Skin of body (tissue), 1 donor: ENCODE measurements at regions not wholly inside any gene's neighbourhood (a gene's known extent, or its start where the extent isn't known, plus 50 kb on each side); places are given as distances from the start of the nearest gene placed in this dataset.

ENCODE experiments used
- DNase-seq: peaks from one replicate; lab custom pipeline; 2025; lab: John Stamatoyannopoulos, UW

DNA sequence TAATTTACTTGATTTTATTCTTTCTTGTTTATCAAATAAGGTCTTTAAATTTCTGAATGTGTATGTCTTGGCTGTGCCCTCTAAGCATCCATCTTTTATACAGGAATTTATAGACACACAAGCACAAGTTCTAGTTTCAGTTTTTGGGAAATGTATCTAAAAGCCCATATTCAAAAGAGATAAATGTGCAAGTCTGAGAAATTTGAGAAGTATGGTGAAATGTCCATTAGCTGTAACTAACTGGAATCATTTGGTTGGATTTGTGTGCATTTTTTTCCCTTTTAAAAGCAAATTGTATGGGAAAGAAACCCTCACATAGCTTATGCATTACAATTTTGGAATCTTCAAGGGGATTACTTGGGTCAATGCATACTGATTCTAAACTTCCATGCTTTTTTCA is 532.0 kb downstream of the KLF5 start:
- no peak for DNase-seq

DNA sequence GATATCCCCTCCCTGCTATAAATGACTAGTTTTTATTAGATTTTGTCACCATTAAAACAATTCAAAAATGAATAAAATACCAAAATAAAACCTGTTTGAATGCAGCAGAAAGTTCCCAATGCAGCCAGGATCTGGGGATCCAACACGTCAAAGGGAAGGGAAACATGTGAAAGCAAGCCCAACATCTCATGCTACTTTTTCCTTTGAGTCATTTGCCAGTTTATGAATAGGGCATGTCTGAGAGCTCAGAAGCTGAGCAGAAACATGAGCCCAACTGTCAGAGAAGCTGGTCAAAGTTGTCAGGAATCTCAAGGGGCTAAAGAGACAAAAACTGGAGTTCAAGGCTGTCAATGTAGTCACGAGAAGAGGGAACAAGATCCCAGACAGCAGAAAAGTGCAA is 526.4 kb downstream of the KLF5 start:
- no peak for DNase-seq

DNA sequence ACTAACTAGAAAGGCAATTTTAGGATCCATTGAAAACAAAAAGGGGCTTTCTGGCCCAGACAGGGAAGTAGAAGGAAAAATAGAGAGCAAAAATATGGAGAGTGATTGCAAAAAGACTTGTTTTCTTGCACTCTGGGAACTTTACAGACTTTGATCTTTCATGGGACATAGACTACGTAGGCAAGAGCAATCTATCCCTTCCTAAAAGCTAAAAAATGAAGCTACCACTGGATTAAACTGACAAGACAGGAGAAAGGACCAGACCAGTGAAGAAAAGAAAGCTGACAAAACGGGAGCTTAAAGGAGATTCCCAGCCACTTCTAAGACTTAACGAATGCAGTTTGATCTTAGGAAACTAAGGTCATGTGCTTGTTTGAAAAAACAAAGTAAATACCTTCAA is 524.5 kb downstream of the KLF5 start:
- no peak for DNase-seq

DNA sequence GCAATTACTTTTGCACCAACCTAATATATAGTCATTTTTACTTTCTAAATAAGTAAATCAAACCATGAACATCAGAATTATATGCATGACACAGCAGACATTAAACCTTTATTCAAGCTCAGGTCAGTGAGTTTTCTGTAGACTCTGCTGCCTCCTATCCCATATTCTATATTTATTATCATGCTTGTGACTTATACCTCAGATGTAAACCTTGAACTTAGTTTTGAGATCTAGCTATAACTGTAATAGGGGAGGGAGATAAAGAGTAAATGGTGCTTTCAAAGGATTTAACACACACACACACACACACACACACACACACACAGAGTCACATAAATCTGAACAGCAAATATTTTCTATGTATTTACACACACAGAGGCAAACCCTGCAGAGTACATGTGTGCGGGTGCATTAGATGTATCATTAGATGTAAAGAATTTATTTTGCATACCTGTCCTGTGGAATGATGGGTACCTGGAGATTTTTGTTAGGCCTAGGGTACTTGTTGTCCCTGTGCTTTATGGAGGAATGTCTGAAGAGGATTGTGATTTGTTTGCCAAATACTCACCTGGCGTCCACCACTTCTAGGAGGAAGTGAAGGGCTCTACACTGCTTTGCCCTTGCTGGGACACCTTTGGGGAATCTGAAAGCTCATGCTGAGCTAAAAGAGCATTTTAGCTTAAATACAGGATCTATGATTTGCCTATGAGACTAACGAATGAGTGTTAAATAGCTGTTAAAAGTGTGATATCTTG is 521.9 kb downstream of the KLF5 start:
- DNase-seq: no peak

DNA sequence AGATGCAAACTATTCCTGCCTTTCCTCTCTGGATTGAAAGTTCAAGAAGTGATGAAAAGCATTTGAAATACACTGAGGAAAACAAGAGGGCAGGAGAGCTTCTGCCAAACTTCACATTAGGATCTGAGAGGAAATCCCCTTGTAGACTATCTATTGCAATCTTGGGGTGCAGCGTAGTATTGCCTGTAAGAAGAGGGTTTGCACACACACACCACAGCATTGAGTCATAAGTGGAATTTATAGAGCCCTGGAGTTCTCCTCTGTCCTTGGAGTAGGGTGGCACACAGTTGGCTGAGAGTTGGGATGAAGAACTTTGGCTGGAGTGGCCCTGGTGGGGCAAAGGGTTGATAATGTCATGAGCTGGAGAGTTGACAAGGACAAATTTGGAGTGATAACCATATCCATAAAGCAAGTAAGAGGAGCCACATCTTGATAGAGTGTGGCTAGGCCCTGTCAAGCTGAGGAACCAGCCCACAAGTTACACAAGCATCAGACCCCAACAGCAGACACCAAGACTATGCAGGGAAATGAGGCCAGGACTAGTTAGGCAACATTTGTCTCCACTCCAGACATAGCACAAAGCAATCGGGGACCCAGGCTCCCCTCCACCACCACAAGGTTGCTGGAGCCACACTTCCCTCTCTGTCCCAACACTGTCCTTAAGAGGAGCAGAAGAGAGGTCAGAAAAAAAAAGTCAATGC is 520.9 kb downstream of the KLF5 start:
- no peak for DNase-seq

DNA sequence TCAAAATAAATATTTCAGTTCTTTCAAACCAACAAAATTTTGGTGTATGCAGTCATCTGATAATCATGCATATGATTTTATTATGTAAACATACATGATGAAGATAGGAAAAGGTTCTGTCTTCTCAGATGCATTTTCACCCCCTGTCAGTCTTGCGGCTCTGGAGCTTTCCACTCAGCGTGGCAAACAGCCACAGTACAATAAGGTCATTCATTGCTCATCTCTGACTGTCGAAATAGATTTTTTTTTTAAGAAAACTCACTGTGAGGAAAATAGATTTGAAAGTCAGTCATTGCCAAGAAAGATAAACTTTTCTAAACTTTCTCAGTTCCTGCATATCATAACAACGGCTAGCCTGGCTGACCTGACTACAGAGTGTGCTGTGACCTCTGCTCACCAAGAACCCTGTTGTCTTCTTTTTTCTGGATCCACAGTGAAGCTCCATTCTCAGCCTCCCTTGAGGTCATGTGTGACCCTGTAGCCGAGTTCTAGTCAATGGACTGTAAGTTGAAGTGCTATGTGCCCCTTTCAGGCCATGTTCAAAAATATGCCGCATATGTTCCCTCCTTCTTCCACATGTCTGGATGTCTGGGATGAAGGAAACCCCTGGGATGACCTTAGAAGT is 519.6 kb downstream of the KLF5 start:
- DNase-seq: no peak

DNA sequence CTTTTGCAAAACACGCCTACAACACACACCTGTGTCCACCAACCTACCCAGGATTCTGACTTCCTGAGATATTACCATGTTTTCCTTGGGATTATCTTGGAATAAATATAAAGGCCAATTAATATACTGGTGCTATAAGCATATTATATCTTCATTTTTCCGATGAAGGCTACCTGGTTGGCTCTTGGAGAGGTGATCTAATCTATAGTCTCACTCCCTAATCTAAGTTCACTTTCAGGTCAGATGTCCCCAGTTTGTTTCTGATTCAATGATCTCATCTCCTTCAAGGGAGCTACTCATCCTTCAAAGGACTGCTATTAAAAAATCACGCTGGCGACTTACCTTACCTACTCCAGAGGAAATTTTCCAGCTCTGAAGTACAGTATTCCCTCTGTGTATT is 517.5 kb downstream of the KLF5 start:
- no peak for DNase-seq

DNA sequence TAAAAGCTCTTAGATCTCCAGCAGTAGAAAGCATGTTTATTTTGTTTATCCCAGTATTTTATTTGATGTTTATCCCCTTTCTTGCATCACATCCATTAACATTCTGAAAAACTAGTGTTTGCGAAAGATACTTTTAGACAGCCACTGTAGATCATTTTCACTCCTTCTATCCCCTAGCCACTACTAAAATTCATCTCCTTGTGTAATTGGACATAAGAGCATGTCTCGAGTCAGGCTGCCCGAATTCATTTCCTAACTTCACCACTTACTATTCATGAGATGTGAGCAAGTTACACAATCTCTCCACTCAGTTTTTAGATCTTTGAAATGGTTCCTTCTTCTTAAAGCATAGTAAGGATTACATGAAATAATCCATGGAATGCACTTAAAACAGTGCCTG is 514.0 kb downstream of the KLF5 start:
- DNase-seq: no peak

DNA sequence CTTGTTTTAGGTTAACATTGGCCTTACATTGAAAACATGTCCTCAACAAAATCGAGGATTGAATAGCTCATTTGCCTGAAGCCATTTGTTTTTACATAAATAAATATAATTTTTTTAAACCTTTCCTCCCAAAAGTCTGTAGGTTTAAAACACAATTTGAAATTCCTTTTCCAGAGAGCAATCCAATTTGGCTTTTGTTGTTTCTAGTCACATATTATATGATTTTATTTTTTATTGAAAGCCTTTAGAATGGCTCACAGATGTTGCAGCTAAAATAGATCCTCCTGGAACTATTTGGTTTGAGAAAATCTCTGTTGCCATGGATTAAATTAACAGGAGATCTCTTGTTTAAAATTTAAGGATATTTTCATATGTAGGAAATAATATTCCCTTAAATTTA is 512.6 kb downstream of the KLF5 start:
- DNase-seq: peak; percentile 38

DNA sequence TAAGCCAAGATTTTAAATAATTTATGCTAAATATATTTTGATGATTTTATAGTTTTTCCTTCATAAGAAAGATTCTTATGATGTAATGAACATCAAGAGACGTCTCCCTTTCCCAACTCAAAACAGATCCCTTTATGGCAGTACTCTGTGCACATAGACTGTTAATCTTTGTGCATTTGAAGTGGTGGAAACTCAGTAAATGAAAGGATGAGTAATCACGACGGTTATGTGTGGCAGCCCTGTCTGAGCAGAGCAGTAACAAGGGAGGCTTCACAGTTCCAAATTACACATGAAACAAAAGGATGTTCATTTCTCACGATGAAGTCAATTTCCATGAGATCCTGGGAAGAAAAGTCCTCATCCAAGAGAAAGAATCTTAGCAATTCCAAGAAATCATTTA is 498.1 kb downstream of the KLF5 start:
- DNase-seq: peak; percentile 36

DNA sequence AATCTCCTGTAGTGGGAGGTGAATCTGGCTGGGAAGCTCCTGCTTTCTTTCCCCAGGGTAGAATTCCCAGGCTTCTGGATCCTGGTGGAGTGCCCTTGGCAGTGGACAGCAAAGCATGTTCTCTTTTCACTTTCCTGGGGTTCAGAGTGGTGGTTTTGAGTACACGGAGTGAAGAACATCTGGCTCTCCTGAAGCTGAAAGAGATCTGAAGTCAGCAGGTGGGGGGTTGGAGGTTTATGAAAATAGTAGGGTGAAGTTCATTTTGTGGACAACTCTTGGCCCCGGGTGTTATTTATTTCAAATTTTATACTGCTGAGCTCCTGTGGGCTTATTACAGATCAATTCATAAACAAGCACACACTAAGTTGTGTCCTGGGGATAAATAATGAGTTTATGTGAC is 497.3 kb downstream of the KLF5 start:
- DNase-seq: no peak

DNA sequence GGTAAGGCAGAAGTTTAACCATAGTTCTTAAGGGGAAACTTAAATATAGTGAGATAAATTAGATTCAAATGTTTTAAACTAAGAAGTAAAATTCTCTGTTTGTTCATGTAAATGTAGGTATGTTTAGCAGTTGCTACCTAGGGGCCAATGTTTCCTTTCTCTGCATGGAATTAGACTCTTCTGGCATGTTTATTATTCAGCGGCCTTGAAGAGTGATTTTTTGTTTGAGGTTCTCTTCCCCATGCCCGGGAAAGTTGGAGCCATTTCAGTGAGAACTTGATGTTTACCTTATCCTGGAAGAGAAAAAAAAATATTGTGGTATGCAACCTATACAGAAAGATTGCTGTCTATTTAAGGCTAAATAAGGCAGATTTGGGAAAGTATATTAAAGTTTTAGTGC is 492.9 kb downstream of the KLF5 start:
- no peak for DNase-seq

DNA sequence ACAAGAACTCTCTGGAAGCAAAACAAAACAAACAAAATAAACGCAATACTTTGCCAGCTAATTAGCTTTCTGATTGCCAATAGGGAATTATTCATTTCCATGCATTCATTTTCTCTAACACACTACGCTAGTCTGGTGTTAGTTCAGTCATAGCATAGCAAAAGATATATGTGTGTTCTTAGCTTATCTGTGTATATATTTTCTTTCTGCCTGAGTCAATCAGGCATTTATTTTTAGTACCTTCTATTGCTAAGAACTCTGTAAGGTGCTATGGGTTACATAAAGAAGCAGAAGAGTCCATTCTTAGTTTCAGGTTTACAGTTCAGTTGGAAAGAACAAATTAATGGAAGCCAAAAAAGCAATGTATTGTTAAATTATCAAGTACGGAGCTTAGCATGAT is 490.9 kb downstream of the KLF5 start:
- no peak for DNase-seq

DNA sequence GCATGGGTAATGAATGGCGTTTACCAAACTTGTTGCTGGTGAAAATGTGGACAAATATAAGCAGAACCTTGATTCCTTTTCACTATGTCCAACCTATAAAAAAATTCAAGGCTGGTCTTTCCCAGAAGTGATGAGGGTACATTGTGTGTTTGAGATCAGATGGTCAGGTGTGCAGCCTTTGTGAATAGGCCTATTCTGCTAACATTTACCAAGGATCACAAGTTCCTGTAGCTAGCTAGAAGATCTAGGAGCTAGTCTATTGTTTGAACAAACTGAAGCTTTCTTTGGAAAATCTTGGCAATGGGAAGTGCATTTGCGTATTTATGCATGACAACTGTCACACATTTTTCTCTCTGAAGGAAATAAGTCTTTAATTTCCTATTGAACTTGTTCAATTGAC is 489.6 kb downstream of the KLF5 start:
- no peak for DNase-seq

DNA sequence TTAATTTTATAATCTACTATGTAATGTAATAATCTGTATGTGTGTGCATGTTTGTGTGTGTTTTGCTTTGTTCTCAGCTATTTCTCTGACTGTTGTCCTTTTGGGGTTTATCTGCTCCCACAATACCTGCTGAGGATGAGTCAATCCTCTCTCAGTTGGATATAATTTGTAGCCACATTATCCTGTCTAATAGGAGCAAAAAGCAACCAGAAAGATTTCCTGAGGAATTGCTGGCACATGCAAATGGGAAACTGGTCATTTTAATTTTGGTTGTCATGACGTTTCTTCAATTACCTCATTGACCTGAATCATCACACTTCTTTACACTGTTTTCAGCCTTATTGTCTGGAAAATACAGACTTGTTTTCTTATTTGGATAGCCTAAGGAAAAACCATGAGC is 488.4 kb downstream of the KLF5 start:
- DNase-seq: no peak

DNA sequence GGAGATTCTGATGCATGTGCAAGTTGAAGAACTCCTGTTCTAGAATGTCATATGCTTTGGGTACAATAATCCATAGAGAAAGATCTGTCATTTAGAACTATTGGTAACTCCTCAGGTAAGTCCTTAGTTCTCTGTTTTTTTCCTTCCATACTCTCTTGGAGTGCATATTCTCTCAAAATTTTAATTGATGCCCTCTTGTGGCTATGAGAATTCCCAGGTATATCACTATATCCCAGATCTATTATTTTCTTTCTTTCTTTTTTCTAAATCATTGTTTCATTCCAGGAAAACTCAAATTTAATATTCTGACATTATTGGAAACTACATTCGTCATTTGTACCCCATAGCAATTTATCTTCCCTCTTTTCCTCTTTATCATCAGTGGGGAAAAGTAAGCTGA is 485.4 kb downstream of the KLF5 start:
- DNase-seq: no peak

DNA sequence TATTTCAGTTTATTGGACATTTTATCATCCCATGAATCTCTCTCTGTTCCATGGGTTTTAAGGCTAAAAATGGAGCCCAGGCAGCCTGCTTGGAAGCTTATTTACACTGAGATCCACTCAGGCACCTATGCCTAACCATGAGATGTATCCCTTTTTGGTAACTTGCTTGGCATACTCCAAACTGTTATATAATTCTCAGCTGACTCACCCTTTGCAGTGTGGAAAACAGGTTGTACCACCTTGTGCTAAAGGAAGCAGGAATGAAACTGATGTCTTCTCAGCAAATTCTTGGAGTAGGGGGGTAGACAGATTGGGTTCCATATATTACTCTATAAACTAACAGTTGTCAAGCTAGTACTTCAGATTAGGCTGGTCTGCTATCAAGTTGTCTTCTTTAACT is 483.6 kb downstream of the KLF5 start:
- DNase-seq: no peak

DNA sequence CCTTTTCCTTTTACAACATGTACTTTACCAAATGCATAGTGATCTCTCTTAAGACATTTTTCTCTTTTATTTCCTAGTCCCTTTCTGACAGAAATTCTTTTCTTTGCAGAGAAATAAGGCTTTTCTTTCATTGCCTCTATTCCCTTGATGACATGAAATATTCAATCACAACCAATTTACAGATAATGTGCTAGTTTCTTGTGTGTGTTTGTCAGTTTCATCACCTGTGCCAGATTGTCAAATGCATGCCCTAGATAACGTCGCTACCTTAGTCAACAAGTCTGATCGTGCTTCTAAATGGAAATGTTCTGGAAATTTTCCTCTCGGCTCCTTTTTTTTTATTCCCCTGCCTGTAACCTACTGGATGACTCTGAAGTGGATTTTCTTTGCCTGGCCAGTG is 478.1 kb downstream of the KLF5 start:
- DNase-seq: no peak

DNA sequence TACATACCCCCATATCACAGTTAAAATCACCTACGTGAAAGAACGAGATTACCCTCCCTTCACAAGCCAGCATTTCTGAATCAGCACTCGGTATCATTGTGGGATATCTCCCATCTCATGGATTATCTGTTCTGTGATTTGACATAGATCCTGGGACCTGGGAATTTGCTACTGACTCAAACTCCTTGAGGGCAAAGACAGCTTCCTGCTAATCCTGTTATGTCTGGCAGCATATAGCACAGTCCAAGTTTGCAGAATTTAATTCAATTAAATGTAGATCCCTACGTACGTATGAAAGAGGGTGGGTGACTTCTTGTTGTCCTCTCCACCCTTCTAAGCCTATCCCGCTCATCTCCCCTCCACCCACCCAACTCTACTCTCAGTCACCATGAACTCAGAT is 476.5 kb downstream of the KLF5 start:
- no peak for DNase-seq

DNA sequence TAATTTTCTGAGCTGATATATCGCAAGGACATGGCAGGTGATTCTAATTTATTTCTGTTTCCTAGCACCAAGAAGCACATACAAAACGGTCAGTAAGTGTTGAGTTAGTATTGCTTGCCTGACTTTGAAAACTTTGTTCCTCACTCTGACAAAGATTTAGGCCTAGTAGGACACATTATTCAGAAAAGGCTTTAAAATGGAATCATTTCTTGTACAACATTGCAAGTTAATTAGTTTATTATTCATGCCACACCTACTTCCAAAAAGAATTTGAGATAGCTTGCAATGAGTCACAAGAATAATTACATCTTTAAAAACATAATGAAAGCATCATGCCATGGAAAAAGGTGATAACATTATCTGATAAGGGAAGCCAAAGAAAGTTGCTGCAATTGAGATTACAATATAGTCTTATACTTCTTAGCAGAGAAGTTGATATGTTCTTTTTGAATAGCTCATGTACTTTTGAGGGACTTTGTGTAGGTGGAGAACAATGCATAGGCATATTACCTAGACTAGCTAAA is 474.2 kb downstream of the KLF5 start:
- DNase-seq: no peak

DNA sequence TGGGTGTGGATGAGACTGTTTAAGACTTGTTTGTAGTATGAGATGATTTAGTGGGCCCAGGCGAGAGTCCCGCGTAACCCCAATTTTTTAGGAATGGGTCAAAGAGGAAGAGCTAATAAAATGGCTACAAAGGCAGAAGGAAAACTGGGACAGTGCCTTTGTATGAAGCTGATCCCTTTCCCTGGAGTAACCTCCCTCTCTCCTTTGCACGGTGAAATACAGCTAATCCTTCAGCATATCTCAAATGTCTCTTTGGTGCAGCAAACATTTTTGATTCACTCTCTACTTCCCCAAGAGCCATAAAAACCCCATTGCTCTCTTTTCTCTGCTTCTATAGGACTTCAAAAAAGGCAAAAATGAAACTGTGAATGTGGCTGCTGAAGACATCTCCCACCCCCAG is 473.8 kb downstream of the KLF5 start:
- DNase-seq: no peak

DNA sequence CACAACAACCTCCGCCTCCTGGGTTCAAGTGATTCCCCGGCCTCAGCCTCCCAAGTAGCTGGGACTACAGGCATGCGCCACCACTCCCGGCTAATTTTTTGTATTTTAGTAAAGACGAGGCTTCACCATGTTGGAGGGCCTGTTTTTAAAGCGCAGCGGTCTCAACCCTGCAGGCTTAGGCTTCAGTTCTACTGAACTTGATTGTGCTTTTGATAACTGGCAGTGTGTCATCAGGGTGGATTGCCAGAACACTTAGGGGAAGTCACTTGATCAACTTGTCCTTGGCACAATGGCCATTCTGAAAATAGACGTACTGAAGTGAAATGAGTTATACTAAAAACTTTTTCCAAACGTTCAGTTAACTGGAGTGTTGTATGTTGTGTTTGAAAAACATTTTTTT is 472.2 kb downstream of the KLF5 start:
- no peak for DNase-seq

DNA sequence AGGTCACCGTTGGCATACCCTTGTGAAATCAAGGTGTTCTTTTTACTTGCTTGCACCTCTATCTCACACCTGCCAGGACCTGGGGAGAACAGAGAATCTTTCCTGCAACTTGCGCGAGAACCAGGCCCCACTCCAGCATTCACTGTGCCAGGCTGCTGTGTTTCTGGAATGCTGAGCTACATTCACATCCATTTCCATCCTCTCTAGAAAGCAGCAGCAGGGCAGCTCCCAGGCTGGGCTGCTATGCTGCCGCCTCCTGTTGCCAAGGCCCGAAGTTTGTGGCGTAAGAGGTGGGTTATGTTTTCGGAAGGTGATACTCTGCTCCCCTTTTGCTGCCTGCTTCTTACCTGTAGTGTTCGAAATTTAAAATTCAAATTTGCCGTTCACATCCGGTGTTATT is 464.1 kb downstream of the KLF5 start:
- DNase-seq: no peak
